KBM-7 (cell line): ENCODE measurements at regions not wholly inside any gene's neighbourhood (a gene's known extent, or its start where the extent isn't known, plus 50 kb on each side); places are given as distances from the start of the nearest gene placed in this dataset.

Source experiments
- DNase-seq: peaks from one replicate; pipeline ENCODE4 v3.0.0-alpha.2; 2015
- in situ Hi-C: fragments of 300-500 bp; cut with MboI; formaldehyde crosslinking; loops from 2 replicates; pipeline ENCODE4 v1.14.3; 2020; ENCODE audit warnings: low sequenced_read_pairs, low pct_unique_long_range_greater_than_20kb, mixed read lengths

DNA sequence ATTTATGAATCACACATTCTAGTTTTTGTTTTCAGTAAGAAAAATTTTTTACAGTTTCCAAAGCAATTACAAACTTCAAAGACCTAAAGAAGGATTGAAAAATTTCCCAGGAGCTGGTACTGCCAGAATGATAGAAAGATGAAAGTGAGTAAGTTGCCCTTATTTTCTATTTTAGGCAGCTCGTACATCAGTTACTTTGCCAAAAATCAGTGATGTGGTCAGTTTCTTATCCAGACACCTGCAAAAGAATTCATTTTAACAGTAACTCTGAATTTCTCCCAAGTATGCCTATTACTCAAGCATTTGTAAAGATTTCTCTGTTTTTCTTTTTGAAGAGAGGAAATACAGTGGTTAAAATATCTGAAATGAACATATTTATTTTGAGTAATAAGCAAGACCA lies 976.3 kb upstream of the RAG2 start:
- no peak for DNase-seq
- in situ Hi-C loops, result no loop called here

DNA sequence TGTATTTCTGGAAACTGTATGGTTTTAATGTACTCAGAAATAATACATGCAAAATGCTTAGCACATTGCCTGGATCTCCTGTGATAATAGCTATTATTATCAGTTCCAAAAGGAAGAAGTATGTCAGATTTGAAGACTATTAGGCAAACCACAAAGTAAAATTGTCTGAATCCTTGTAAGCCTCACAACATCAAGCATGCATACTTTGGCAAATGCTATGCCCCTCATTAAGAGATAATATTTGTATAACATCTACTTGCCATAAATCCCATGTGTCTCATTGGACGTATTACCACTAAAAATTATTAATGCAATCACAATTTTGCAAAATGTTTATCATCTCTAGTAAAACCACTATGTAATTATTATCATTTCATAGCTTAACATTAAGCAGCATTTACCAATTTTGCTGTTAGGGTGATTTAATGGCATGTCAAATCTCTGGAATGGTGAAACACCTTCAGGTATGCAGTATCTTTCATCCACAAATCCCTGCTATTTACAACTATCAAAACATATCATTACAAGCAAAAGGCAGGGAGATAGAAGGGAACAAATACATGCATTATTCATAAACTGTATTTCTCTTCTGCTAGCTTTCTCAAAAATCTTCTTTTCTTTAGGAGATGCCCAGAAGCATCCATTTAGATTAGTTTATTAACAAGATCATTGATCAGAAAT lies 974.6 kb upstream of the RAG2 start:
- in situ Hi-C loops, result no loop called here
- DNase-seq, result no peak

GRCh38 chr11:37571246-37571645 lies 973.2 kb upstream of the RAG2 start:
- in situ Hi-C loops, result no loop called here
- DNase-seq, result no peak

- DNase-seq, result no peak
- in situ Hi-C loops, result no loop called here
Observed at GRCh38 chr11:37560991-37561390, 963.0 kb upstream of the RAG2 start.

DNA sequence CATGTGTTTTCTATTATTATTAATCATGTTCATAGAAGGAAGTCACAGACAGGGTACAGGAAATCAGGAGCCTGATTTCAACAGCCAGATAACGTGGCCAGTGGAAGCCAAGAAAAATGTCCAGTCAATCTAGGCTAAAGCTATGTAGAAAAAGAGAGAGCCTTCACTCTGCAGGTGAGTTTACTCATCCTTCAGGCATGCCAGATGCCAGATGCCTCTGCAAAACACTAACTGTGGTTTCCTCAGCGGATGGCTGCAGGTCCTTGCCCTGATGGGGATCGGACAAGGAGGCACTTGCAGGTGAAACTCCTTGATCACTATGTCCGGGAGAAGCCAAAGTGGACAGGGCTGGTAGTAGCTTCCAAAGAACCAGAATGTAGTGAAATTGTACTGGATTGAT lies 962.3 kb upstream of the RAG2 start:
- DNase-seq, result no peak
- in situ Hi-C loops, result no loop called here

DNA sequence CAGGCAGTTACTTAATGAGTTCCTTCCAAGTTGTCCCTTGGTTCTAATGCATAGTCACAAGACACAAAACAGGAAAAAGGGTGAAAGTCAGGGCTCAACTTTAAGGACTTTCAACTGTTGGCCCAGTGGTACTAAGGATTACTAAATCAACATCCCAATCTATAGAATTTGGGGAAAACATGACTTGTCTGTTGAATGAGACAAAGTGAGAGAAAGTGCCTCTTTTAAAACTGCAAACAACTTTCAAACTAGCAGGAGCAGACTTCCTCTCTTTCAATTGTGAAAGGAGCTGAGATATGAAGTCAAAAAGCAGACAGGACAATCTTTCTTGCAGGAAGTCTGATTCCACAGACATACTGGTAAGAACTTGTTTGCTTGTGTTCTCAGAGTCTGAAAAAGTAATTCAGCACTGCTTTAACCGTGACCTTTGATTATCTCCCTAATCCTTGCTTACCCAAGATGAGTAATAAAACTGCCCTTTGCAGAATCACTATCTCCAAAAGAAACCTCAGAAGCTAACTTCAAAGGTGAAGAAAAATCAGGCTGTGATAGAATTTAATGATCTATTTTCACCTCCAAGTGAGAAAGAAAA lies 960.7 kb upstream of the RAG2 start:
- in situ Hi-C loops, result no loop called here
- no peak for DNase-seq

DNA sequence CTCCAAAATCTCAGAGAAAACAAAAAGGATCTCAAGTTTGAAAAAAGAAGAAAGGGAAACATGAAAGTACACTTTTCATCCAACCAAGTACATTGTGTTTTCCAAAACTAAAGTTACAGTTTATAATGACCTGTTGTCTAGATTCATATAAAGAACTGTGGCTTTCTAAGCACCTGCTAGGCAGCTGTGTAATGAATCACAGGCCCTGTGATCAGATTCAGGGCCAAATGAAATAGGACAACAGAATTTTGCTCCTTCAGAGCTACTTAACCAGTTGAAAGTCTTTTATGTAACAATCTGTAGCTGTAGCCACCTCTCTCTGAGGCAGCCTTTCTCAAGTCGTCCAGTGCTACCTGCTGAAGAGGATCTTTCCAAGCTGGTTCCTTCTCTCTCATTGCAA lies 960.0 kb upstream of the RAG2 start:
- DNase-seq, result no peak
- in situ Hi-C loops, result no loop called here

- in situ Hi-C loops, result no loop called here
- DNase-seq, result no peak
Observed at GRCh38 chr11:37552284-37552683, 954.2 kb upstream of the RAG2 start.

- DNase-seq, result no peak
- in situ Hi-C loops, result no loop called here
Observed at GRCh38 chr11:37544491-37544890, 946.5 kb upstream of the RAG2 start.

- in situ Hi-C loops, result no loop called here
- DNase-seq, result no peak
Observed at GRCh38 chr11:37533830-37534229, 935.8 kb upstream of the RAG2 start.

- in situ Hi-C loops, result no loop called here
- DNase-seq, result no peak
Observed at GRCh38 chr11:37533087-37533486, 935.1 kb upstream of the RAG2 start.

GRCh38 chr11:37532271-37532670 lies 934.2 kb upstream of the RAG2 start:
- in situ Hi-C loops, result no loop called here
- DNase-seq, result no peak

DNA sequence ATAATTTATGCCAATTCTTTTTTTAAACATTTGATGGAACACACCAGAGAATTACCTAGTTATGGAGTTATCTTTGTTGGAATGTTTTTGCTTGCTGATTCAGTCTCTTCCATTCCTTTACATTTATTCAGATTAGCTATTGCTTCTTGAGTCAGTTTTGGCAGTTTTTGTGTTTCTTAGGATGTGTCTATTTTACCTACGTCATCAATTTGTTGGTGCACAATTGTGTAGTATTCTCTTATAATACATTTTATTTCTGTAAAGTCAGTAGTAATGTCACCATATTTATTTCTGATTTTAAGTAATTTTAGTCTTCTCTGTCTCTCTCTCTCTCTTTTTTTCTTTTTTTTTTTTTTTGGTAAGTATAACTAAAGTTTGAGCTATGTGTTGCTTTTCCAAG lies 929.5 kb upstream of the RAG2 start:
- in situ Hi-C loops, result no loop called here
- DNase-seq, result no peak

GRCh38 chr11:37525336-37525735 lies 927.3 kb upstream of the RAG2 start:
- in situ Hi-C loops, result no loop called here
- DNase-seq, result no peak

DNA sequence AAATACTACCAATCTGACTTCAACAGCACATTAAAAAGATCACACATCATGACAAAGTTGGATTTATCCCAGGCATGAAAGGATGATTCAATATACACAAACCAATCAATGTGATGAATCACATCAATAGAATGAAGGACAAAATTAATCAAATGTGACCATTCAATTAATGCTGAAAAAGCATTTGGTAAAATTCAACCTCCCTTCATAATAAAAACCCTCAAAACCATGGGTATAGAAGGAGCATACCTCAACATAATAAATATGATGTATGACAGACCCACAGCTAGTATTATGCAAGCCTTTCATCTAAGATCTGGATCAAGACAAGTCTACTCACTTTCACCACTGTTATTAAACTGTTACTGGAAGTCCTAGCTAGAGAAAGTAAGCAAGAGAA lies 921.7 kb upstream of the RAG2 start:
- in situ Hi-C loops, result no loop called here
- no peak for DNase-seq

DNA sequence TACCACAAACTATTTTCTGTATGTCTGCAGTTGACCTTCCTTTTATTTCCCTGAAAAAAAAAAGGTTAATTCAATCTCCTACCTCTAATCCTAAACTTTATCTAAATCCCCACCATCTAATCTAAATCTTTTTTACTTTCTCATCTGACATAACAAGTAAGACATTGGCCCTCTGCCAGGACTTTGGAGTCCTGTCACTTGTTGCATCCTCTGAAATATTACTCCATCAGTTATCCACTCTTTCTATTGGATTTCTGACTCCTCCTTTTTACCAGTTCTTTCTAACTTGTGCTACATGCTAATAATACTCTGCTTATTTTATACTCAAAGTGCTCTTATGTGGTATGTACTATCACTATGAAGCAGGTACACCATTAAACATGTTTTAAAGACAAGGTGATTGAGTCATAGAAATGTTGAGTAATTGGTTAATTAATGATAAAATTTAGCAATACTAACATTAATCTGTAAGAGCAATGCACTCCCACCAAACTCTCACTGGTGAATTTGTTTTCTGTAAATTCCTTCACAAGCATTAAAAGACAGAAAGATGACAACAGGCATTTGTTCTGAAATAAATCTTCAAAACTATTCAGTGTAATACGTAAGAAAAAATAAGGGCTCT lies 914.2 kb upstream of the RAG2 start:
- in situ Hi-C loops, result no loop called here
- DNase-seq, result no peak

- DNase-seq, result no peak
- in situ Hi-C loops, result no loop called here
Observed at GRCh38 chr11:37511425-37511933, 913.4 kb upstream of the RAG2 start.

DNA sequence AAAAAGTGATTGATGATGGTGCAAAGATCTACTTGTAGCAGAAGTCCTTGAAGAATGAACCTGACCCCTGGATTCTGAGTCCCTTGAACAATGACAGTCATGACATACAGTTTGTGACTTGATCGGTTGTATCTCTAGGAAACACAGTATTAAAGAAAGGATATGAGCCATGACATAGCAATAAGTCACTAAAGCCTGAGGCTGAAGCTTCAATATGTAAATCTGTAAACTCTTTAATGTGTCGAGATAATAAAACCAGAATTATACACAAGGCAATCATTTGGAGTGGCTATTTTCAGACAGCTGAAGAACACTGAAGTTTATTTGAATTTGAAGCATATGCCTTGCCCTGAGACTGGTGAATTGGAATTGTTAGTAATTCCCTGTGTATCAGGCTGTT lies 911.5 kb upstream of the RAG2 start:
- in situ Hi-C loops, result no loop called here
- no peak for DNase-seq

DNA sequence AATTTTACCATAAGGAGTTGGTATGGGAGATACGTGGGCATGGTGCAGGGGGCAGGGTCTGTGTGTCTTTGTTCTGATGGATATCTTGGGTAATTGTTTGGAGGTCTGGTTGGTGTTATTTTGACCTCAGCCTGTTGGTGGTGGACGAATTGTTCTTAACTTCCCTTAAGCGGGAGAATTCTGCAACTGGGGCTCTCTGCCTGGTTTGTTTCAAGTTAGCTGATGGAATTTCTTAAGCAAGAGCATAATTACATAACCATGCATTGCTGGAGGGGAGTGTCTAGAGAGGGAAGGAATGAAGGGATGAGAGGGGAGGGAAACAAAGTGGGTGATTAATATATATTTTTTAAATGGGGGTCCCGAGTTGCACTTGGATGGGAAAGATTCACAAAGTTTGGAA lies 908.5 kb upstream of the RAG2 start:
- in situ Hi-C loops, result no loop called here
- no peak for DNase-seq

- DNase-seq, result no peak
- in situ Hi-C loops, result no loop called here
Observed at GRCh38 chr11:37505406-37505805, 907.4 kb upstream of the RAG2 start.

GRCh38 chr11:37504921-37505320 lies 906.9 kb upstream of the RAG2 start:
- in situ Hi-C loops, result no loop called here
- DNase-seq, result no peak
